Mesothelial cell of epicardium (in vitro differentiated cells): ENCODE measurements at regions not wholly inside any gene's neighbourhood (a gene's known extent, or its start where the extent isn't known, plus 50 kb on each side); places are given as distances from the start of the nearest gene placed in this dataset.
A peak's percentile ranks its signal among the peaks of the same experiment; 100 is the strongest.

Experiments
- DNase-seq, 2 experiments: peaks; one replicate each; pipeline ENCODE4 v3.0.0; 2021; ENCODE audit warnings: low spot score in 2 of 2; ENCODE audit not compliant: unreplicated experiment in 2 of 2
- H3K27ac Mint-ChIP-seq: 2 replicates; pipeline ENCODE4 v1.8.0; 2021; ENCODE audit warnings: mixed read lengths
- H3K27me3 Mint-ChIP-seq: 2 replicates; pipeline ENCODE4 v1.8.0; 2021; ENCODE audit warnings: low read depth, mixed read lengths
- H3K36me3 Mint-ChIP-seq: 2 replicates; pipeline ENCODE4 v1.8.0; 2021; ENCODE audit warnings: mixed read lengths
- H3K4me1 Mint-ChIP-seq: 2 replicates; pipeline ENCODE4 v1.8.0; 2021; ENCODE audit warnings: mixed read lengths
- H3K4me3 Mint-ChIP-seq: 2 replicates; pipeline ENCODE4 v1.8.0; 2021; ENCODE audit warnings: mild to moderate bottlenecking, moderate library complexity, mixed read lengths
- H3K9me3 Mint-ChIP-seq: 2 replicates; pipeline ENCODE4 v1.8.0; 2021; ENCODE audit warnings: mixed read lengths
- TF ChIP-seq, protein P1 (sequence below): fragments of 200-600 bp; sonication (generic); IDR thresholded peaks from one replicate; pipeline ENCODE4 v1.5.0; 2021; ENCODE audit warnings: antibody characterized with exemption; ENCODE audit not compliant: unreplicated experiment

DNA sequence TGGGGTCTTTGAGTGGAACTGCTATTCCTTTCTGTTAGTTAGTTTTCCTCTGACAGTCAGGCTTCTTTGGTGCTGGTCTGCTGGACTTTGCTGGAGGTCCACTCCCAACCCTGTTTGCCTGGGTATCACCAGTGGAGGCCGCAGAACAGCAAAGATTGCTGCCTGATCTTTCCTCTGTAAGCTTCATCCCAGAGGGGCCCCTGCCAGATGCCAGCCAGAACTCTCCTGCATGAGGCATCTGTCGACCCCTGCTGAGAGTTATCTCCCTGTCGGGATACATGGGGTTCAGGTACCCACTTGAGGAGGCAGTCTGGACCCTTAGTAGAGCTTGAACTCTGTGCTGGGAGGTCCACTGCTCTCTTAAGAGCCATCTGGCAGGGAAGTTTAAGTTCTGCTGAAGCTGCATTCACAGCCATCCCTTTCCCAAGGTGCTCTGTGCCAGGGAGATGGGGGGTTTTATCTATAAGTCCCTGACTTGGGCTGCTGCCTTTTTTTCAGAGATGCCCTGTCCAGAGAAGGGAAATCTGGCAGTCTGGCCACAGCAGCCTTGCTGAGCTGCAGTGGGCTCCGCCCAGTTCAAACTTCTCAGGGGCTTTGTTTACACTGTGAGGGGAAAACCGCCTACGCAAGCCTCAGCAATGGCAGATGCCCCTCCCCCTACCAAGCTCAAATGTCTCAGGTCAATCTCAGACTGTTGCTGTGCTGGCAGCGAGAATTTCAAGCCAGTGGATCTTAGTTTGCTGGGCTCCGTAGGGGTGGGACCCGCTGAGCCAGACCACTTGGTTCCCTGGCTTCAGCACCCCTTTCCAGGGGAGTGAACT lies 89.7 kb upstream of the CDK6 start:
- peaks cover 38% of the 10 kb centered on the region for H3K9me3 Mint-ChIP-seq
- H3K27ac Mint-ChIP-seq = peak overlapping the region; percentile 32
- peaks cover 20% of the 10 kb centered on the region for H3K4me1 Mint-ChIP-seq
- no peak for DNase-seq
- peaks cover 25% of the 10 kb centered on the region for H3K36me3 Mint-ChIP-seq
- TF ChIP-seq, protein P1, sequence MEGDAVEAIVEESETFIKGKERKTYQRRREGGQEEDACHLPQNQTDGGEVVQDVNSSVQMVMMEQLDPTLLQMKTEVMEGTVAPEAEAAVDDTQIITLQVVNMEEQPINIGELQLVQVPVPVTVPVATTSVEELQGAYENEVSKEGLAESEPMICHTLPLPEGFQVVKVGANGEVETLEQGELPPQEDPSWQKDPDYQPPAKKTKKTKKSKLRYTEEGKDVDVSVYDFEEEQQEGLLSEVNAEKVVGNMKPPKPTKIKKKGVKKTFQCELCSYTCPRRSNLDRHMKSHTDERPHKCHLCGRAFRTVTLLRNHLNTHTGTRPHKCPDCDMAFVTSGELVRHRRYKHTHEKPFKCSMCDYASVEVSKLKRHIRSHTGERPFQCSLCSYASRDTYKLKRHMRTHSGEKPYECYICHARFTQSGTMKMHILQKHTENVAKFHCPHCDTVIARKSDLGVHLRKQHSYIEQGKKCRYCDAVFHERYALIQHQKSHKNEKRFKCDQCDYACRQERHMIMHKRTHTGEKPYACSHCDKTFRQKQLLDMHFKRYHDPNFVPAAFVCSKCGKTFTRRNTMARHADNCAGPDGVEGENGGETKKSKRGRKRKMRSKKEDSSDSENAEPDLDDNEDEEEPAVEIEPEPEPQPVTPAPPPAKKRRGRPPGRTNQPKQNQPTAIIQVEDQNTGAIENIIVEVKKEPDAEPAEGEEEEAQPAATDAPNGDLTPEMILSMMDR = no peak
- H3K27me3 Mint-ChIP-seq = no peaks in the 10 kb centered on the region
- no peak overlapping the region for H3K4me3 Mint-ChIP-seq

- H3K4me3 Mint-ChIP-seq = no peak overlapping the region
- no peak overlapping the region for H3K27ac Mint-ChIP-seq
- peaks cover 41% of the 10 kb centered on the region for H3K9me3 Mint-ChIP-seq
- no peak for DNase-seq
- H3K36me3 Mint-ChIP-seq = peaks cover 30% of the 10 kb centered on the region
- peaks cover 20% of the 10 kb centered on the region for H3K4me1 Mint-ChIP-seq
- TF ChIP-seq, protein P1 = no peak
- no peaks in the 10 kb centered on the region for H3K27me3 Mint-ChIP-seq
These were observed 88.4 kb upstream of the CDK6 start for GRCh38 chr7:92924800-92925199.

GRCh38 chr7:92917230-92917629 lies 80.9 kb upstream of the CDK6 start:
- Mint-ChIP-seq H3K9me3 (peaks cover 31% of the 10 kb centered on the region), H3K27me3 (no peaks in the 10 kb centered on the region), H3K27ac (peak overlapping the region; percentile 97), H3K4me1 (peaks cover 24% of the 10 kb centered on the region), H3K4me3 (no peak overlapping the region), H3K36me3 (peaks cover 13% of the 10 kb centered on the region)
- TF ChIP-seq, protein P1 = no peak
- DNase-seq = no peak

DNA sequence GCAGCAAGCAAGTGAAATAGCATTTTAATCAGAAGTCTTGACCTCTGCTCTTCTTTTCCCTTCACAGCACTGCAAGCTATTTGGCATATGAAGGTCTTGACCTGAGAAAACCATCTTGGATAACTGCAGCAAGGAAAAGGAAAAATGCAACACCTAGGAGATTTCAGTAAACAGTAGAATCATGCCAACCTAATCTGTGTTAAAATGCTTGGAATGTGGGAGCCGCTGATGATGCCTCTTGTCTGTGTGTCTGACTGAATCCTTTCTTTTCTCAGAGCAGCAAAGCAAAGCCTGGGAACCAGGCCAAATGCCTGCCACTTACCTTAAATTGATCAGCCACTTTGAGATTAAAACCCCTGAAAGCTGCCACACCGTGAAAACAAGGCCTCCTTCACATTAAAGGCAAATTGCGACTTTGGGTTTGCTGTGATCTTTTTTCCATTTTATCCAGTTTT lies 80.4 kb upstream of the CDK6 start:
- peaks cover 12% of the 10 kb centered on the region for H3K36me3 Mint-ChIP-seq
- TF ChIP-seq, protein P1 = no peak
- peaks cover 24% of the 10 kb centered on the region for H3K4me1 Mint-ChIP-seq
- H3K9me3 Mint-ChIP-seq = peaks cover 27% of the 10 kb centered on the region
- H3K4me3 Mint-ChIP-seq = no peak overlapping the region
- no peaks in the 10 kb centered on the region for H3K27me3 Mint-ChIP-seq
- DNase-seq = peak; percentile 43 to 80
- H3K27ac Mint-ChIP-seq = peak overlapping the region; percentile 97

GRCh38 chr7:92915348-92915747 lies 79.0 kb upstream of the CDK6 start:
- Mint-ChIP-seq H3K27me3 (no peaks in the 10 kb centered on the region), H3K27ac (peak overlapping the region; percentile 87), H3K4me1 (peaks cover 24% of the 10 kb centered on the region), H3K4me3 (no peak overlapping the region), H3K36me3 (peaks cover 6% of the 10 kb centered on the region), H3K9me3 (peaks cover 17% of the 10 kb centered on the region)
- DNase-seq = no peak
- TF ChIP-seq, protein P1 = no peak
